Tibial nerve (tissue), 4 donors: ENCODE measurements at regions not wholly inside any gene's neighbourhood (a gene's known extent, or its start where the extent isn't known, plus 50 kb on each side); places are given as distances from the start of the nearest gene placed in this dataset.

Experiments used
- CTCF ChIP-seq, 5 experiments: fragments of 200-600 bp in 3 of 5; fragments of 450-650 bp in 2 of 5; sonication (generic) in 3 of 5; IDR thresholded peaks; one replicate each; pipeline ENCODE4 v1.5.1; 2016 to 2019; ENCODE audit warnings: antibody characterized with exemption in 5 of 5, mild to moderate bottlenecking in 3 of 5, moderate library complexity in 2 of 5
- EP300 ChIP-seq, 2 donors: sonication (generic); formaldehyde crosslinking; IDR thresholded peaks; one replicate each; pipeline ENCODE4 v1.6.1; 2017; ENCODE audit warnings: antibody characterized with exemption in 2 of 2, mild to moderate bottlenecking in 1 of 2
- POLR2A ChIP-seq, 2 donors: fragments of 450-650 bp; IDR thresholded peaks; one replicate each; pipeline ENCODE4 v1.6.1; 2017; ENCODE audit warnings: antibody characterized with exemption in 2 of 2, mild to moderate bottlenecking in 2 of 2, moderate library complexity in 2 of 2

GRCh38 chr4:164550989-164551712, 202.8 kb upstream of the SMIM31 start:
- TF ChIP-seq CTCF (IDR thresholded peaks at IDR 0.05) (no peak), POLR2A (IDR thresholded peaks at IDR 0.05) (no peak), EP300 (IDR thresholded peaks at IDR 0.05) (no peak)
